SHP77 (cell line): ENCODE measurements at regions not wholly inside any gene's neighbourhood (a gene's known extent, or its start where the extent isn't known, plus 50 kb on each side); places are given as distances from the start of the nearest gene placed in this dataset.
A peak's percentile ranks its signal among the peaks of the same experiment; 100 is the strongest.
"Not testable (repeated sequence)": the region's sequence is repeated elsewhere in the genome, so short reads cannot be mapped to it uniquely, and the experiment has no call there.

Experiments
- DNase-seq, 2 experiments: peaks; one replicate each; lab custom pipeline; 2025; lab: John Stamatoyannopoulos, UW

- no peak for DNase-seq
These were observed 82.3 kb upstream of the MFGE8 start for GRCh38 chr15:88995449-88995848.

- DNase-seq = no peak
These were observed 84.4 kb upstream of the MFGE8 start for GRCh38 chr15:88997531-88997930.

- DNase-seq = no peak
These were observed 86.0 kb upstream of the MFGE8 start for GRCh38 chr15:88998980-88999713.

- not testable (repeated sequence) for DNase-seq
These were observed 86.5 kb upstream of the ABHD2 start for GRCh38 chr15:89001708-89002275.

GRCh38 chr15:89002281-89002761, 85.9 kb upstream of the ABHD2 start:
- DNase-seq = no peak

- no peak for DNase-seq
These were observed 85.4 kb upstream of the ABHD2 start for GRCh38 chr15:89002830-89003229.

GRCh38 chr15:89003865-89004725, 84.2 kb upstream of the ABHD2 start:
- no peak for DNase-seq

GRCh38 chr15:89004726-89005030, 83.6 kb upstream of the ABHD2 start:
- no peak for DNase-seq

GRCh38 chr15:89007527-89007926, 80.7 kb upstream of the ABHD2 start:
- not testable (repeated sequence) for DNase-seq

- no peak for DNase-seq
These were observed 80.3 kb upstream of the ABHD2 start for GRCh38 chr15:89007989-89008388.

- DNase-seq = no peak
These were observed 79.2 kb upstream of the ABHD2 start for GRCh38 chr15:89009080-89009479.

- no peak for DNase-seq
These were observed 72.7 kb upstream of the ABHD2 start for GRCh38 chr15:89015412-89016097.

- DNase-seq = no peak
These were observed 71.7 kb upstream of the ABHD2 start for GRCh38 chr15:89016549-89017041.

GRCh38 chr15:89017370-89018066, 70.7 kb upstream of the ABHD2 start:
- DNase-seq = peak; percentile 67 to 81

GRCh38 chr15:89018207-89018606, 70.0 kb upstream of the ABHD2 start:
- DNase-seq = no peak

GRCh38 chr15:89019436-89019835, 68.8 kb upstream of the ABHD2 start:
- no peak for DNase-seq

GRCh38 chr15:89021224-89021623, 67.0 kb upstream of the ABHD2 start:
- no peak for DNase-seq

- DNase-seq = not testable (repeated sequence)
These were observed 66.4 kb upstream of the ABHD2 start for GRCh38 chr15:89021886-89022285.

- DNase-seq = no peak
These were observed 64.8 kb upstream of the ABHD2 start for GRCh38 chr15:89023311-89023961.

- no peak for DNase-seq
These were observed 63.8 kb upstream of the ABHD2 start for GRCh38 chr15:89024418-89024817.

GRCh38 chr15:89026167-89026566, 62.1 kb upstream of the ABHD2 start:
- no peak for DNase-seq
